HG02798 (cell line): ENCODE measurements at regions not wholly inside any gene's neighbourhood (a gene's known extent, or its start where the extent isn't known, plus 50 kb on each side); places are given as distances from the start of the nearest gene placed in this dataset.
"Not testable (repeated sequence)": the region's sequence is repeated elsewhere in the genome, so short reads cannot be mapped to it uniquely, and the experiment has no call there.

ENCODE experiments used
- ATAC-seq: cut with Tn5 transposase; IDR thresholded peaks from one replicate; pipeline ENCODE4 v1.9.1; 2021; ENCODE audit warnings: mild to moderate bottlenecking; ENCODE audit not compliant: unreplicated experiment, poor library complexity

GRCh38 chr10:33468006-33468405 lies 133.5 kb upstream of the NRP1 start:
- ATAC-seq, result not testable (repeated sequence)

- no peak for ATAC-seq
These were observed 131.3 kb upstream of the NRP1 start for GRCh38 chr10:33465747-33466146.

GRCh38 chr10:33463011-33463410 lies 128.5 kb upstream of the NRP1 start:
- ATAC-seq, result no peak

GRCh38 chr10:33461295-33461640 lies 126.8 kb upstream of the NRP1 start:
- no peak for ATAC-seq

- ATAC-seq, result no peak
These were observed 126.2 kb upstream of the NRP1 start for GRCh38 chr10:33460505-33461294.

- no peak for ATAC-seq
These were observed 125.1 kb upstream of the NRP1 start for GRCh38 chr10:33459602-33460001.

GRCh38 chr10:33455029-33455428 lies 120.6 kb upstream of the NRP1 start:
- no peak for ATAC-seq

GRCh38 chr10:33454554-33454953 lies 120.1 kb upstream of the NRP1 start:
- ATAC-seq, result no peak

GRCh38 chr10:33453081-33454025 lies 118.9 kb upstream of the NRP1 start:
- no peak for ATAC-seq

GRCh38 chr10:33448421-33449140 lies 114.1 kb upstream of the NRP1 start:
- ATAC-seq, result no peak

- ATAC-seq, result no peak
These were observed 107.1 kb upstream of the NRP1 start for GRCh38 chr10:33441561-33441960.

- ATAC-seq, result no peak
These were observed 100.5 kb upstream of the NRP1 start for GRCh38 chr10:33434933-33435332.

- ATAC-seq, result no peak
These were observed 94.2 kb upstream of the NRP1 start for GRCh38 chr10:33428682-33429081.

- no peak for ATAC-seq
These were observed 88.7 kb upstream of the NRP1 start for GRCh38 chr10:33423154-33423529.

GRCh38 chr10:33422471-33423153 lies 88.1 kb upstream of the NRP1 start:
- ATAC-seq, result no peak

- ATAC-seq, result no peak
These were observed 87.5 kb upstream of the NRP1 start for GRCh38 chr10:33421789-33422462.

GRCh38 chr10:33419311-33419710 lies 84.8 kb upstream of the NRP1 start:
- ATAC-seq, result no peak

- no peak for ATAC-seq
These were observed 83.8 kb upstream of the NRP1 start for GRCh38 chr10:33418301-33418700.

GRCh38 chr10:33416691-33417090 lies 82.2 kb upstream of the NRP1 start:
- no peak for ATAC-seq

- ATAC-seq, result no peak
These were observed 81.7 kb upstream of the NRP1 start for GRCh38 chr10:33416209-33416608.
